ENCODE measurements at regions not wholly inside any gene's neighbourhood (a gene's known extent, or its start where the extent isn't known, plus 50 kb on each side); places are given as distances from the start of the nearest gene placed in this dataset.

GRCh38 chr2:226351711-226352110 lies 447.9 kb downstream of the IRS1 start:
- Histone ChIP-seq H3K4me1 (ENCODE audit: control insufficient read depth, insufficient read depth, low read depth, low read length) (peaks cover 3% of the 10 kb centered on the region), H2BK120ac (ENCODE audit: low read depth, low read length) (no peak overlapping the region), H4K8ac (ENCODE audit: low read length) (no peak overlapping the region), H3K4me3 (ENCODE audit: insufficient read depth in 1 of 2, low read depth in 1 of 2, low read length in 2 of 2) (no peak overlapping the region), H3K4ac (ENCODE audit: low read depth in 1 of 2, low read length in 2 of 2) (no peak overlapping the region), H3K27me3 (ENCODE audit: control insufficient read depth in 1 of 2, insufficient read depth in 1 of 2, low read length in 2 of 2) (no peaks in the 10 kb centered on the region), H2BK5ac (ENCODE audit: low read depth, low read length, poor library complexity, severe bottlenecking) (no peak overlapping the region), H2AK5ac (ENCODE audit: low read length, severe bottlenecking) (no peak overlapping the region), H3K9ac (ENCODE audit: low read length) (no peak overlapping the region), H3K4me2 (ENCODE audit: low read length, poor library complexity, severe bottlenecking) (no peak overlapping the region), H3K23ac (ENCODE audit: low read length in 2 of 2) (no peak overlapping the region), H2BK12ac (ENCODE audit: low read length in 2 of 2) (no peak overlapping the region), H3K79me1 (replicated peaks; ENCODE audit: low read length, poor library complexity, severe bottlenecking) (no peaks in the 10 kb centered on the region), H2BK15ac (ENCODE audit: low read depth, poor library complexity, severe bottlenecking) (no peak overlapping the region), H3K9me3 (ENCODE audit: control insufficient read depth, low read length) (no peaks in the 10 kb centered on the region), H3K36me3 (ENCODE audit: control insufficient read depth in 1 of 2, insufficient read depth in 2 of 2, low read depth in 1 of 2, low read length in 2 of 2) (no peaks in the 10 kb centered on the region), H3K14ac (ENCODE audit: low read length in 2 of 2) (no peak overlapping the region), H3K18ac (ENCODE audit: low read depth in 1 of 2, low read length in 2 of 2) (no peak overlapping the region), H3K27ac (ENCODE audit: low read length, poor library complexity, severe bottlenecking) (no peak overlapping the region), H4K91ac (ENCODE audit: low read length) (no peak overlapping the region), H2AFZ (ENCODE audit: low read depth, low read length) (no peak overlapping the region)
- no peak for DNase-seq
- 70% methylated on average over 2 of the region's 2 CpGs for WGBS

GRCh38 chr2:226339616-226340015 lies 460.0 kb downstream of the IRS1 start:
- Histone ChIP-seq H3K79me1 (replicated peaks; ENCODE audit: low read length, poor library complexity, severe bottlenecking) (no peaks in the 10 kb centered on the region), H3K36me3 (ENCODE audit: control insufficient read depth in 1 of 2, insufficient read depth in 2 of 2, low read depth in 1 of 2, low read length in 2 of 2) (no peaks in the 10 kb centered on the region), H2BK5ac (ENCODE audit: low read depth, low read length, poor library complexity, severe bottlenecking) (no peak overlapping the region), H3K4me1 (ENCODE audit: control insufficient read depth, insufficient read depth, low read depth, low read length) (no peaks in the 10 kb centered on the region), H2AK5ac (ENCODE audit: low read length, severe bottlenecking) (no peak overlapping the region), H3K18ac (ENCODE audit: low read depth in 1 of 2, low read length in 2 of 2) (no peak overlapping the region), H3K27me3 (ENCODE audit: control insufficient read depth in 1 of 2, insufficient read depth in 1 of 2, low read length in 2 of 2) (no peaks in the 10 kb centered on the region), H3K9me3 (ENCODE audit: control insufficient read depth, low read length) (no peaks in the 10 kb centered on the region), H4K8ac (ENCODE audit: low read length) (no peak overlapping the region), H4K91ac (ENCODE audit: low read length) (no peak overlapping the region), H3K14ac (ENCODE audit: low read length in 2 of 2) (no peak overlapping the region), H3K4ac (ENCODE audit: low read depth in 1 of 2, low read length in 2 of 2) (no peak overlapping the region), H2AFZ (ENCODE audit: low read depth, low read length) (no peak overlapping the region), H3K4me3 (ENCODE audit: insufficient read depth in 1 of 2, low read depth in 1 of 2, low read length in 2 of 2) (no peak overlapping the region), H2BK12ac (ENCODE audit: low read length in 2 of 2) (no peak overlapping the region), H2BK120ac (ENCODE audit: low read depth, low read length) (no peak overlapping the region), H3K23ac (ENCODE audit: low read length in 2 of 2) (no peak overlapping the region), H3K4me2 (ENCODE audit: low read length, poor library complexity, severe bottlenecking) (no peak overlapping the region), H3K9ac (ENCODE audit: low read length) (no peak overlapping the region), H2BK15ac (ENCODE audit: low read depth, poor library complexity, severe bottlenecking) (no peak overlapping the region), H3K27ac (ENCODE audit: low read length, poor library complexity, severe bottlenecking) (no peak overlapping the region)
- no peak for DNase-seq

DNA sequence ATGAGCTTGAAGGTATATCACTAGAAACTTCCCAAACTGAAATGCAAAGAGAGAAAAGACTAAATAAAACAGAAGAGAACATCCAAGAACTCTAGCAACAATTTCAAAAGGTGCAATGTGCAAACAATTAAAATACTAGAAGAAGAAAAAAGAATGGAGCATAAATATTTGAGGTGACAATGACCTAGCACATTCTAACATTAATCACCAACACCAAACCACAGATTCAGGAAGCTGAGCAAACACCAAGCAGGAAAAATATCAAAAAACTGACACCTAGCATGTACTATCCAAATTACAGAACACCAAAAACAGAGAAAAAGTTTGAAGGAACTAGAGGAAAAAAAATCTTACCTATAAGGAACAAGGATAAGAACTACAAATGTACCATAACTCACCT lies 460.8 kb downstream of the IRS1 start:
- no peak overlapping the region for H2AFZ ChIP-seq (ENCODE audit: low read depth, low read length)
- no peaks in the 10 kb centered on the region for H3K9me3 ChIP-seq (ENCODE audit: control insufficient read depth, low read length)
- H2BK12ac ChIP-seq (ENCODE audit: low read length in 2 of 2): no peak overlapping the region
- no peak for DNase-seq
- no peak overlapping the region for H3K18ac ChIP-seq (ENCODE audit: low read depth in 1 of 2, low read length in 2 of 2)
- no peak overlapping the region for H3K9ac ChIP-seq (ENCODE audit: low read length)
- H3K4me3 ChIP-seq (ENCODE audit: insufficient read depth in 1 of 2, low read depth in 1 of 2, low read length in 2 of 2): no peak overlapping the region
- no peak overlapping the region for H4K91ac ChIP-seq (ENCODE audit: low read length)
- H3K36me3 ChIP-seq (ENCODE audit: control insufficient read depth in 1 of 2, insufficient read depth in 2 of 2, low read depth in 1 of 2, low read length in 2 of 2): no peaks in the 10 kb centered on the region
- no peak overlapping the region for H3K4me2 ChIP-seq (ENCODE audit: low read length, poor library complexity, severe bottlenecking)
- no peak overlapping the region for H3K27ac ChIP-seq (ENCODE audit: low read length, poor library complexity, severe bottlenecking)
- no peak overlapping the region for H3K23ac ChIP-seq (ENCODE audit: low read length in 2 of 2)
- no peak overlapping the region for H2BK15ac ChIP-seq (ENCODE audit: low read depth, poor library complexity, severe bottlenecking)
- H3K14ac ChIP-seq (ENCODE audit: low read length in 2 of 2): no peak overlapping the region
- H2AK5ac ChIP-seq (ENCODE audit: low read length, severe bottlenecking): no peak overlapping the region
- no peaks in the 10 kb centered on the region for H3K79me1 ChIP-seq (replicated peaks; ENCODE audit: low read length, poor library complexity, severe bottlenecking)
- H3K4ac ChIP-seq (ENCODE audit: low read depth in 1 of 2, low read length in 2 of 2): no peak overlapping the region
- no peak overlapping the region for H2BK120ac ChIP-seq (ENCODE audit: low read depth, low read length)
- H2BK5ac ChIP-seq (ENCODE audit: low read depth, low read length, poor library complexity, severe bottlenecking): no peak overlapping the region
- H3K27me3 ChIP-seq (ENCODE audit: control insufficient read depth in 1 of 2, insufficient read depth in 1 of 2, low read length in 2 of 2): no peaks in the 10 kb centered on the region
- H3K4me1 ChIP-seq (ENCODE audit: control insufficient read depth, insufficient read depth, low read depth, low read length): no peaks in the 10 kb centered on the region
- H4K8ac ChIP-seq (ENCODE audit: low read length): no peak overlapping the region

DNA sequence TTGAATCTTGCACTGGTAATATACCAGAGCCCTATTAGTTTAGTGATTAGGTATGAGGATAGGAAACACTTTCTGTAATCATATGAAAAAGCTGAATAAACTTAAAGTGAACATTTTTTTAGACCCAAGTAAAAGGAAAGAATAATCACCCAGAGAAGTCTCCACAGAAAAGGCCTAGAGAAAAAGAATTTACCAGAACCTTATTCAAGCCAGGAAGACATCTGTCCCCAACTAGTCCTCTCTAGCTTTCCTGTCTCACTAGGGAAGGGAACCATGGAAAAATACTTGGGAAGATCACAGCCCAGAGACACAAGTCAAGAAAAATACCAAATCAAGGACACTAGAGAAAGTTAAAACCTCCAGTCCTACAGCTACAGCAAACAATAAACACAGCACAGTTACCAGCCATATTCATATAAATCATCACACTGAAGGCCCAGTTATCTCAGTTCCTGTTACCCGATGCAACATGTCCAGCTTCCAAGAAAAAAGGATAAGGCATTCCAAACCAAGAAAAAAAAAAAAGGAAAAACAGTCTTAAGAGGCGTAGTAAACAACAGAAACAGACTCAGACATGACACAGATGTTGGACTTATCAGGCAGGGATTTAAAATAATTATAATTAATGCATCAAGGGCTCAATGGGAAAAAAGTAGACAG lies 461.5 kb downstream of the IRS1 start:
- H3K79me1 ChIP-seq (replicated peaks; ENCODE audit: low read length, poor library complexity, severe bottlenecking): no peaks in the 10 kb centered on the region
- H3K4me1 ChIP-seq (ENCODE audit: control insufficient read depth, insufficient read depth, low read depth, low read length): no peaks in the 10 kb centered on the region
- H3K18ac ChIP-seq (ENCODE audit: low read depth in 1 of 2, low read length in 2 of 2): peak overlapping the region; percentile 8 to 83
- no peak overlapping the region for H3K14ac ChIP-seq (ENCODE audit: low read length in 2 of 2)
- no peak overlapping the region for H4K8ac ChIP-seq (ENCODE audit: low read length)
- H2BK15ac ChIP-seq (ENCODE audit: low read depth, poor library complexity, severe bottlenecking): no peak overlapping the region
- no peak overlapping the region for H3K9ac ChIP-seq (ENCODE audit: low read length)
- no peaks in the 10 kb centered on the region for H3K9me3 ChIP-seq (ENCODE audit: control insufficient read depth, low read length)
- no peak overlapping the region for H2BK120ac ChIP-seq (ENCODE audit: low read depth, low read length)
- H3K4ac ChIP-seq (ENCODE audit: low read depth in 1 of 2, low read length in 2 of 2): no peak overlapping the region
- DNase-seq: peak; percentile 83
- no peak overlapping the region for H2BK5ac ChIP-seq (ENCODE audit: low read depth, low read length, poor library complexity, severe bottlenecking)
- H2AK5ac ChIP-seq (ENCODE audit: low read length, severe bottlenecking): no peak overlapping the region
- no peaks in the 10 kb centered on the region for H3K27me3 ChIP-seq (ENCODE audit: control insufficient read depth in 1 of 2, insufficient read depth in 1 of 2, low read length in 2 of 2)
- H3K4me3 ChIP-seq (ENCODE audit: insufficient read depth in 1 of 2, low read depth in 1 of 2, low read length in 2 of 2): no peak overlapping the region
- 0% methylated on average over 1 of the region's 2 CpGs for WGBS
- no peak overlapping the region for H3K4me2 ChIP-seq (ENCODE audit: low read length, poor library complexity, severe bottlenecking)
- no peak overlapping the region for H2BK12ac ChIP-seq (ENCODE audit: low read length in 2 of 2)
- H4K91ac ChIP-seq (ENCODE audit: low read length): no peak overlapping the region
- H3K27ac ChIP-seq (ENCODE audit: low read length, poor library complexity, severe bottlenecking): no peak overlapping the region
- H3K36me3 ChIP-seq (ENCODE audit: control insufficient read depth in 1 of 2, insufficient read depth in 2 of 2, low read depth in 1 of 2, low read length in 2 of 2): no peaks in the 10 kb centered on the region
- H3K23ac ChIP-seq (ENCODE audit: low read length in 2 of 2): no peak overlapping the region
- no peak overlapping the region for H2AFZ ChIP-seq (ENCODE audit: low read depth, low read length)

Measured in mesenchymal stem cell (in vitro differentiated cells and primary cell).